Occipital lobe (tissue), 1 donor: ENCODE measurements at regions not wholly inside any gene's neighbourhood (a gene's known extent, or its start where the extent isn't known, plus 50 kb on each side); places are given as distances from the start of the nearest gene placed in this dataset.
"Not testable (repeated sequence)": the region's sequence is repeated elsewhere in the genome, so short reads cannot be mapped to it uniquely, and the experiment has no call there.

Source experiments
- DNase-seq: peaks from one replicate; lab custom pipeline; 2025; lab: John Stamatoyannopoulos, UW

GRCh38 chr6:141103246-141103645, 1029.5 kb upstream of the GJE1 start:
- no peak for DNase-seq

DNA sequence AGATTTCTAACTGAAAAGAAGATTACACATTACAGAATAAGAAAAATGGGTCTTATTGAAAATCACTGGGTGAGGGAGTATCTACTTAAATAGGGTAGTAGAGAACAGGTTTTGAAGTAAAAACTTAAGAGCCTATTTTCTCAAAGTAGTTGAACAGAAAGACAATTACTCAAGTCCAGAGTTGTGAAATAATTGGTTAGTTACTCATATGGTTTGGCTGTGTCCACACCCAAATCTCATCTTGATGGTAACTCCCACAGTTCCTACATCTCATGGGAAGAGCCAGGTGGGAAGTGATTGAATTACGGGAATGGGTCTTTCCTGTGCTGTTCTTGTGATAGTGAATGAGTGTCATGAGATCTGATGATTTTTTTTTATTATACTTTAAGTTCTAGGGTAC, 1035.3 kb upstream of the GJE1 start:
- no peak for DNase-seq

DNA sequence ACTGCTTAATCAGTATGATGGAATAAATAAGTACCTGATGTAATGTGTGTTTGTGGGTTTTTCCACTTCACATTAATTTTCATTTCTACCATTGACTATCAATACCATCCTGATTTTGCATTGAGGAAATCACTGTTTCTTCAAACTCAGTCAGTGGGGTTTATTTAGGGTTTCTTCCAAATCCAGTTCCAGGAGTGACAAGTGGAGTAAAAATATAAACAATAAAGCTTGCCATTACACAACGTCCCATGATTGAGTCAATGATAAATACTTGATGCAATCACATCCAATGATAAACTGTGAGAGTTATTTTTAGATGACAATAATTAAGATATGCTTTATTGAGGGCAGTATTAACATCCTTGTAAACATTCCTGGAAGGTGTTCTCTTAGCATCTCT, 1037.4 kb upstream of the GJE1 start:
- DNase-seq, result no peak

DNA sequence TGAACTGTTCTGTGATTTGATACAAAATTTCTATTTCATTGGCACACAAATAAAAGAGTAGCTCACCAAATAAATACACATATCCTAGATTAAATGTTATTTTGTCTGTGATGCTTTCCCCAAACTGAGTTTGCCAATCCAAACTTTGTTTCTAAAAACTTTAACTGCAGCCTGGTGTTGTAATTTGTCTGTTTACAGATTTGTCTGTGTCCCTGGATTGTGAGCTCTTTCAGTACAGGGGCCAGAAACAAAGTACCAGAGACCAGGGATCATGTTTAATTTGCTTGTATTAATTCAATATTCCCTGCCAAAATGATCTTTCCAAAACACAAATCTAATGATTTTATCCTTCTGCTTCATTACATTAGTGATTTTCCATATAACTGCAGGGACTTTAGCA, 1044.6 kb upstream of the GJE1 start:
- DNase-seq, result no peak

DNA sequence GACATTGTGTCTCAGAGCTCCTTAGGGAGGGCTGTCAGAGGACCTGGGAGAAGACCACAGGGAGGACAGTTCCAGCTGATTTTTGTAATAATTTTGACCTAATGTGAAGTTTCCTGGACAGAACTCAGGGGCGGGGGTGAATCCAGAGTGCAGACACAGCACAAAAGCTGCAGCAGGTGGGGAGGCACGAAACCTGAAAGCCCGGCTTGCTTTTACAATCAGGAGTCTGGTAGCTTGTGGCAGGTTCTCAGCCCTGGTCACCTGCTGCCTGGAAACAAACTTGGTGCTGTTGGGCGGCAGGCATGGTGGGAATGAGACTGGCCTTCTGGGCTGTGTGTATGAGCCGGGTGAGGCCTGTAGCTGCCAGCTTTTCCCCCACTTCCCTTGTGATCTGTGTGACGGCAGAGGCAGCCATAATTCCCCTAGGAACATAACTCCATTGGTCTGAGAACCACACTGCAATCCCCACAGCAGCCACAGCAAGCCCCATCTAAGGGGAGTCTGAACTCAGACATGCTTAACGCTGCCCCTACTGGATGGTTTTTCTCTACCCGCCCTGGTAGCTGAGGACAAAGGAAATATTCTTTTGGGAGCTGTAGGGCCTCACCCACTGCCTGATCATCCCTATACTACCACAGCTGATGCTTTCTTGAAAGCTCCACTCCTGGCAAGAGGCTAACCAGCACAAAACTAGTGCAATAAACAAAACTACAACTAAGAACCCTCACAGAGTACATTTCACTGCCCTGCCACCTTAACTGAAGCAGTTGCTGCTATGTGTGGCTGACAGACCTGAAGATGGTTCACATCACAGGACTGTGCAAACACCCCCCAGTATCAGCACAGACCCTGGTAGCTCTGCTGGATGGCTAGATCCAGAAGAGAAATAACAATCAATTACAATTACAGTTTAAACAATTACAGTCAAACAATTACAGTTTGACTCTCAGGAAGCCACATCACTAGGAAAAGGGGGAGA, 1055.1 kb upstream of the GJE1 start:
- DNase-seq, result no peak

GRCh38 chr6:141057761-141058160, 1075.0 kb upstream of the GJE1 start:
- DNase-seq, result no peak

DNA sequence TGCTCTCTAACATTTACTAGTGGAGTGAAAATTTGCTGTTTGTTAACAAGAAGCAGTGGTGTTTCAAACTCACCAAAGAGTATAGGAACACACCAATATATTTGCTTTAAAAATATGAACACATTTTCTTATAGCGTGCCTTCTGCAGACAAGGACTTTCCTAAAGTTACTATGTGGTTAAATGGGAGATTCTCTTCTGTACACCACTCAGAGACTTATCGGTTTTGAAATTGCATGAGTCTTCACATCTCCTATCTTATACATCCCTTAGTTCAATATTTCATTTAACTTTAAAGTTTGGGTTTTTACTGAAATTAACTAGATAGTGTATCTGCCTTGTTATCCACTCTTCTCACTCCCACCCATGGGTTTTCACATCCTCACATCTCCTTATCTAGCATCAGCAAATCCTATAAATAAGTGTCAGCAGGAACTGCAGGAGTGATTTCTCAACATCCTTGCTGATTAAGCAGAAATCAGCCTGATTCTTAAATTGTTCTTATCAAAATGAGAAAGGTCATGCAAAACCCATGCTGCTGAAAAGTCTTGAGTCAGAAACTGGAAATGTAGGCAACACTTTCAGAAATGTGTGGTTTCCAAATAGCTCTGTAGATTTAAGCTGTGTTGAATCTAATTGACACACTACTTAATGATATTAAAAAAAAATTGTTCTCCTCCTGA, 1075.6 kb upstream of the GJE1 start:
- DNase-seq, result no peak

GRCh38 chr6:141050471-141050870, 1082.3 kb upstream of the GJE1 start:
- no peak for DNase-seq

- no peak for DNase-seq
These were observed 1084.3 kb upstream of the GJE1 start for GRCh38 chr6:141048451-141048850.

DNA sequence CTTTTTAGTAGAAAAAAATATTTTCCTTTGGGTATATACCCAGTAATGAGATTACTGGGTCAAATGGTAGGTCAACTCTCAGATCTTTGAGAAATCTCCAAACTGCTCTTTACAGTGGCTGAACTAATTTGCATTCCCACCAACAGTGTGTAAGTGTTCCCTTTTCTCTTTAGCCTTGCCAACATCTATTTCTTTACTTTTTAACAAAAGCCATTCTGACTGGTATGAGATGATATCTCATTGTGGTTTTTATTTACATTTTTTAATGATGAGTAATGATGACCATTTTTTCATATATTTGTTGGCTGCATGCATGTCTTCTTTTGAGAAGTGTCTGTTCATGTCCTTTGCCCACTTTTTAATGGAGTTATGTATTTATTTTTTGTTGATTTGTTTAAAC, 1086.2 kb upstream of the GJE1 start:
- not testable (repeated sequence) for DNase-seq

GRCh38 chr6:141041596-141042087, 1091.1 kb upstream of the GJE1 start:
- no peak for DNase-seq

- DNase-seq, result no peak
These were observed 1097.2 kb upstream of the GJE1 start for GRCh38 chr6:141035312-141036200.

DNA sequence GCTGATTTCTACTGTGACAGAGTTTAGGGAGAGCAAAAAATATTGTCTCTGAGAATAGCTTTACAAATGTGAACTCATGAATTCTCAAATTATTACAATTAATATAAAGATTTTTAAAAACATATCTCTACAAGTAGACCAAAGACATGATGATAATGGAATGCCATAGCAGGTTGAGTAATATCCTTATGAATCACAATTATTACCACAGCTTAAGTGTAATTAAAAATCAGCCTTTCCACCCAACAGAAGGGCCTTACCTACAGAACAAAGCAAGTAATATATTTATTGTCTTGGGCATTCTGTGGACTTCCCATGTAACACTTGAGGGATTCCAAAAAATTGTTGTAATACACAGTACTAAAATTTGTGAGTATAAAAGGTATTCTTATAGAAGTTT, 1099.6 kb upstream of the GJE1 start:
- DNase-seq, result no peak

- no peak for DNase-seq
These were observed 1102.8 kb upstream of the GJE1 start for GRCh38 chr6:141029908-141030307.

- DNase-seq, result no peak
These were observed 1103.9 kb upstream of the GJE1 start for GRCh38 chr6:141028791-141029280.

DNA sequence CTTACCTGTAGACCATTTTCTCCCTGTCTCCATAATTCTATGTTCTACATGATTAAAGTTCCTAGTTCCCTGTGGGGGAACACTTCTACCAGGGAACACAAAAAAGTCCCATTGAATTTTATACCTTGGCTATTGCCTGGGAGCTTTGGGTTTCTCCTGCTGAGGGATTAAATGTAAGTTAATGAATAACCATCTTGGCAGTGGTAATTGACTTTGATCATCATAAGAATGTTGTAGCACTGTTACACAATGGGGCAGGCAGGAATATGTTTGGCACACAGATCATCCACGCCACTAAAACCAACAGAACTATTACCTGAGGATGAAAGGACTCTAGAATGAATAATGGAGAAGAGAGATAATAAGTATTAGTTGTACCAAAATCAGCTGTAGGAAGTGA, 1106.2 kb upstream of the GJE1 start:
- no peak for DNase-seq

GRCh38 chr6:141024526-141024925, 1108.2 kb upstream of the GJE1 start:
- no peak for DNase-seq

DNA sequence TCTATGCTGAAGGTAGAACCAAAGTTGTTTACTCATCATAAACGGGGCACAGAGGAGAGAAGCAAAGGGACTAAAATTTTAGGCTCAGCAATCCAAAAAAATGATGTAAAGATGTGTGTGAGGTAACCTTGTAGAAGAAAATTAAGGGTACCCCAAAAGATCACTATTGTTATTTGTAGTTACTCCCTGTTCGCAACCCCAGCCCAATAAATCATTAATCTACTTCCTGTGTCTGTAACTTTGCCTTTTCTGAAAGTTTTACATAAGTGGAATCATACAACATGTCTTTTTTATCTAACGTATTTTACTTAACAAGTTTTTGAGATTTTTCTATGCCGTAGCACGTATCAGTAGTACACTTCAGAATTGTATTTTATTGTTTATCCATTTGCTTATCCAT, 1114.8 kb upstream of the GJE1 start:
- DNase-seq, result no peak

GRCh38 chr6:141000917-141001316, 1131.8 kb upstream of the GJE1 start:
- no peak for DNase-seq

DNA sequence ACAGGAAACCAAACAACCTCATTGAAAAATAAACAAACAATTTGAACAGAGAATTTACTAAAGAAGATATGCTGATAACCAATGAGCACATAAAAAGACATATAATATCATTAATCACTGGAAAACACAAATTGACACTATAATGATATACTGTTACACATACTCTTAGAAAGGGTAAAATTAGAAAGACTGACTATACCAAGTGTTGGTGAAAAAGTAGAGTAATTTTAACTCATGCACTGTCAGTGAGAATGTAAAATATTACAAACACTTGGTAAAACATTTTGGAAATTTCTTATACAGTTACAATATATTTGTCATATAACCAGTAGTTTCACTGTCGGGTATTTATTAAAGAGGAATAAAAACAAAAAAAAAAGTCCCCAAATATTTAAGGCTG, 1139.2 kb upstream of the GJE1 start:
- no peak for DNase-seq

- no peak for DNase-seq
These were observed 1140.0 kb upstream of the GJE1 start for GRCh38 chr6:140992678-140993077.
